Adrenal gland (tissue), 9 donors: ENCODE measurements at regions not wholly inside any gene's neighbourhood (a gene's known extent, or its start where the extent isn't known, plus 50 kb on each side); places are given as distances from the start of the nearest gene placed in this dataset.

ENCODE experiments used
- DNase-seq, 7 donors: peaks; one replicate each; pipeline ENCODE4 v3.0.0-alpha.2; 2019 to 2020
- H3K27ac ChIP-seq, 5 donors: fragments of 200-600 bp; sonication (generic) in 4 of 5; 1 replicate in 3 of 5; 2 replicates in 2 of 5; pipeline versions ENCODE4 v1.5.1 to v1.8.0; 2016 to 2020; ENCODE audit warnings: mild to moderate bottlenecking in 1 of 5
- H3K27me3 ChIP-seq: fragments of 200-600 bp; 2 replicates; pipeline ENCODE4 v1.8.0; 2021
- H3K36me3 ChIP-seq, 2 donors: fragments of 200-600 bp; replicated peaks in 1 of 2; 1 replicate in 1 of 2; 2 replicates in 1 of 2; pipeline versions ENCODE4 v1.5.1 to v1.8.0; 2018 to 2022
- H3K4me1 ChIP-seq, 2 donors: fragments of 200-600 bp; replicated peaks in 1 of 2; 1 replicate in 1 of 2; 2 replicates in 1 of 2; pipeline versions ENCODE4 v1.5.1 to v1.8.0; 2018 to 2021
- H3K4me3 ChIP-seq, 4 donors: fragments of 200-600 bp; sonication (generic) in 3 of 4; one replicate each; pipeline ENCODE4 v1.5.1; 2016 to 2018
- H3K9me3 ChIP-seq, 3 donors: fragments of 200-600 bp; sonication (generic) in 1 of 3; replicated peaks in 1 of 3; 1 replicate in 2 of 3; 2 replicates in 1 of 3; pipeline versions ENCODE4 v1.5.1 to v1.8.0; 2016 to 2021
- CTCF ChIP-seq, 6 experiments: fragments of 450-650 bp in 4 of 6; fragments of 200-600 bp in 2 of 6; sonication (generic) in 1 of 6; IDR thresholded peaks; 1 replicate in 5 of 6; 2 replicates in 1 of 6; pipeline versions ENCODE4 v1.5.1 to v1.8.0; 2016 to 2021; ENCODE audit warnings: antibody characterized with exemption in 6 of 6, mild to moderate bottlenecking in 2 of 6, moderate library complexity in 1 of 6
- POLR2A ChIP-seq, 2 donors: fragments of 450-650 bp; IDR thresholded peaks; one replicate each; pipeline ENCODE4 v1.6.1; 2017; ENCODE audit warnings: antibody characterized with exemption in 2 of 2, mild to moderate bottlenecking in 2 of 2, moderate library complexity in 1 of 2
- WGBS, 4 donors: extraction: QIAGEN DNeasy Blood & Tissue Kit in 2 of 4; methylation state at CpG; one replicate each; pipeline versions ENCODE4 v1.1.5 to v1.1.7; 2013 to 2017; 5-methylcytosine and 5-hydroxymethylcytosine counted together
- intact Hi-C, 2 donors: fragments of 100-400 bp; cut with DNase I; formaldehyde crosslinking; loops; one replicate each; pipeline versions ENCODE4 v1.14.1 to v1.15.0; 2022 to 2023
- donor health status: healthy with polysubstance abuse.
- donor health status: Bipolar disorder and iron deficiency.
- donor health status: DM: yes; HTN: yes; CAD: no.
- donor health status: DM: no; HTN: no; CAD: no.
- donor health status: DM: no; HTN: no; CAD: no.

GRCh38 chr1:24996983-24997893 is 67.2 kb upstream of the RUNX3 start:
- no peak for DNase-seq
- Histone ChIP-seq H3K36me3 (no peaks in the 10 kb centered on the region), H3K9me3 (no peaks in the 10 kb centered on the region), H3K4me1 (no peaks in the 10 kb centered on the region), H3K4me3 (no peak overlapping the region), H3K27ac (no peak overlapping the region), H3K27me3 (no peaks in the 10 kb centered on the region)
- intact Hi-C loops: no loop called here
- WGBS, 4 donors: 67 to 93% (median 83%) methylated on average over 6 to 14 of the region's 14 CpGs
- TF ChIP-seq POLR2A (IDR thresholded peaks at IDR 0.05) (no peak), CTCF (IDR thresholded peaks at IDR 0.05) (no peak)

- no peaks in the 10 kb centered on the region for H3K36me3 ChIP-seq
- no peaks in the 10 kb centered on the region for H3K9me3 ChIP-seq
- 72 to 89% (median 80%) methylated on average over 5 of the region's 5 CpGs for WGBS, 4 donors
- intact Hi-C loops: no loop called here
- H3K4me3 ChIP-seq: no peak overlapping the region
- no peaks in the 10 kb centered on the region for H3K27me3 ChIP-seq
- TF ChIP-seq POLR2A (IDR thresholded peaks at IDR 0.05): no peak
- no peak for TF ChIP-seq CTCF (IDR thresholded peaks at IDR 0.05)
- no peak for DNase-seq
- no peak overlapping the region for H3K27ac ChIP-seq
- no peaks in the 10 kb centered on the region for H3K4me1 ChIP-seq
Observed at GRCh38 chr1:24996456-24996855, 66.4 kb upstream of the RUNX3 start.

DNA sequence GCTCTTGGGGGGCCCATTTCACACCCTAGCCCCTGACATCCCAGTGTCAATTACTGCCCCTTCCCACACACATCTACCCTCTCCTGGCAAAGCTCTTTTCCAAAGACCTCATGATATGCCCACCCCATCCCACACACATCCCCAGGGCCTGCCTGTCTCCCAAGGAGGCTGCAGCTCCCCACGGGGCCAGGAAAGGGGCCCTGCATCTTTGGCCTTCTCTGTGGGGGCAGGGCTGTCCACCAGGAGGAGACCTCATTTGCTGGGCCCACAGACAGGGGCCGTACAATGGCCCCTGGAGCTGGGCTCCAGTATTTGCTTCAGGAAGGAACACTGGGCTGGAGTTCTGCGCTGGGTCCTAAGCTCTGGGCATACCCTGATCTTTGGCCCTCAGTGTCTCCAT is 65.6 kb upstream of the RUNX3 start:
- no peak for TF ChIP-seq CTCF (IDR thresholded peaks at IDR 0.05)
- no peak for TF ChIP-seq POLR2A (IDR thresholded peaks at IDR 0.05)
- 69 to 81% (median 77%) methylated on average over 1 to 3 of the region's 3 CpGs for WGBS, 4 donors
- Histone ChIP-seq H3K36me3 (no peaks in the 10 kb centered on the region), H3K4me3 (no peak overlapping the region), H3K9me3 (no peaks in the 10 kb centered on the region), H3K4me1 (no peaks in the 10 kb centered on the region), H3K27ac (no peak overlapping the region), H3K27me3 (no peaks in the 10 kb centered on the region)
- intact Hi-C loops: no loop called here
- DNase-seq: no peak

DNA sequence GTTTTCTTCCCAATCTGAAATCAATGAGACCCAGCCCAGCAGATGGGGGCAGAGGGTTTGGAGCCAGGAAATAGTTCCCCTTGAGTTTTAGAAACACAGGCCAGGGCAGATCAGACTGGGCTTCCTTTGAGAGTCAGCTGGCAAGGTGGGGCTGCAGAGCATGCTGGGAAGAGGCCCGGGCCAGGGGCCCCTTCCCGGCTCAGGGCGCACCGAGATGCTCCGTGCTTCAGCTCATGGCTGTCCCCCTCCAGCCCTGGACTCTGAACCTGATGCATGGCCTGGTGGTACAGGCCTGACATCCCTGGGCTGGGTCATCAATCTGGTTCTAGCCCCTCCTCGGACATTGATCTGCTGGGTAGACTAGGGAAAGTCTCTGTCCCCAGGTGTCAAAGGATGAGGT is 65.1 kb upstream of the RUNX3 start:
- TF ChIP-seq POLR2A (IDR thresholded peaks at IDR 0.05): no peak
- no peak for TF ChIP-seq CTCF (IDR thresholded peaks at IDR 0.05)
- Histone ChIP-seq H3K4me1 (no peaks in the 10 kb centered on the region), H3K27ac (no peak overlapping the region), H3K27me3 (no peaks in the 10 kb centered on the region), H3K4me3 (no peak overlapping the region), H3K36me3 (no peaks in the 10 kb centered on the region), H3K9me3 (no peaks in the 10 kb centered on the region)
- intact Hi-C loops: no loop called here
- WGBS, 4 donors: 83 to 93% (median 90%) methylated on average over 5 to 6 of the region's 6 CpGs; no CpG with 5 or more reads in 1 of the 4 donors
- no peak for DNase-seq
